SU-DHL-6 (cell line): ENCODE measurements at regions not wholly inside any gene's neighbourhood (a gene's known extent, or its start where the extent isn't known, plus 50 kb on each side); places are given as distances from the start of the nearest gene placed in this dataset.

Source experiments
- H2AFZ ChIP-seq: fragments of 200-600 bp; sonication (generic); 2 replicates; pipeline ENCODE4 v1.6.1; 2014; ENCODE audit warnings: low read depth, mild to moderate bottlenecking, moderate library complexity, mixed read lengths, antibody characterized with exemption, low read length; ENCODE audit not compliant: severe bottlenecking
- H3F3A ChIP-seq: fragments of 200-600 bp; shearing (Covaris generic); 2 replicates; pipeline ENCODE4 v1.6.0; 2016; ENCODE audit warnings: antibody characterized with exemption, mild to moderate bottlenecking; ENCODE audit not compliant: insufficient read depth
- H3K27ac ChIP-seq: fragments of 200-600 bp; sonication (generic); 2 replicates; pipeline ENCODE4 v1.5.1; 2016; ENCODE audit warnings: low read depth, mild to moderate bottlenecking, low read length, moderate library complexity, mixed read lengths
- H3K27me3 ChIP-seq: fragments of 200-600 bp; sonication (generic), shearing (Covaris generic); 2 replicates; pipeline ENCODE4 v1.6.0; 2014; ENCODE audit warnings: mild to moderate bottlenecking, low read length
- H3K36me3 ChIP-seq: fragments of 200-600 bp; sonication (generic); 2 replicates; pipeline ENCODE4 v1.6.1; 2014; ENCODE audit warnings: mild to moderate bottlenecking, low read length, mixed read lengths
- H3K4me2 ChIP-seq: fragments of 300-600, 200-600 bp; shearing (Covaris generic), sonication (generic); 2 replicates; pipeline ENCODE4 v1.6.0; 2014; ENCODE audit warnings: low read length, low read depth, mild to moderate bottlenecking; ENCODE audit not compliant: poor library complexity, severe bottlenecking
- H3K4me3 ChIP-seq: fragments of 200-600 bp; sonication (generic); 2 replicates; pipeline ENCODE4 v1.5.1; 2014; ENCODE audit warnings: antibody characterized with exemption, low read length, mild to moderate bottlenecking, mixed read lengths; ENCODE audit not compliant: insufficient read depth, poor library complexity, severe bottlenecking
- H3K79me2 ChIP-seq: fragments of 200-600 bp; sonication (generic); 2 replicates; pipeline ENCODE4 v1.6.1; 2014; ENCODE audit warnings: mild to moderate bottlenecking, low read length, moderate library complexity; ENCODE audit not compliant: insufficient read depth
- H3K9ac ChIP-seq: fragments of 200-600 bp; sonication (generic); 2 replicates; pipeline ENCODE4 v1.7.0; 2014; ENCODE audit warnings: mild to moderate bottlenecking, low read length
- H3K9me2 ChIP-seq: fragments of 200-600 bp; sonication (generic); replicated peaks from 2 replicates; pipeline ENCODE4 v1.6.1; 2014; ENCODE audit warnings: low read length; ENCODE audit not compliant: insufficient read depth
- H3K9me3 ChIP-seq: fragments of 200-600 bp; sonication (generic); 2 replicates; pipeline ENCODE4 v1.6.1; 2014; ENCODE audit warnings: low read length, mixed read lengths; ENCODE audit not compliant: insufficient read depth
- H4K20me1 ChIP-seq: fragments of 200-600 bp; sonication (generic); 2 replicates; pipeline ENCODE4 v1.6.1; 2014; ENCODE audit warnings: low read depth, mild to moderate bottlenecking, antibody characterized with exemption, low read length, moderate library complexity, mixed read lengths
- EZH2phosphoT487 ChIP-seq: fragments of 200-600 bp; sonication (generic), shearing (Covaris generic); conservative IDR thresholded peaks from 2 replicates; pipeline ENCODE4 v1.6.1; 2018; ENCODE audit warnings: mild to moderate bottlenecking, antibody characterized with exemption, low read length, moderate library complexity, mixed read lengths
- TF ChIP-seq, protein P1 (sequence below): fragments of 200-600 bp; sonication (generic); IDR thresholded peaks from one replicate; pipeline ENCODE4 v1.5.1; 2017; ENCODE audit warnings: antibody characterized with exemption, mild to moderate bottlenecking, low read length, moderate library complexity; ENCODE audit not compliant: insufficient read depth, poor library complexity, severe bottlenecking

DNA sequence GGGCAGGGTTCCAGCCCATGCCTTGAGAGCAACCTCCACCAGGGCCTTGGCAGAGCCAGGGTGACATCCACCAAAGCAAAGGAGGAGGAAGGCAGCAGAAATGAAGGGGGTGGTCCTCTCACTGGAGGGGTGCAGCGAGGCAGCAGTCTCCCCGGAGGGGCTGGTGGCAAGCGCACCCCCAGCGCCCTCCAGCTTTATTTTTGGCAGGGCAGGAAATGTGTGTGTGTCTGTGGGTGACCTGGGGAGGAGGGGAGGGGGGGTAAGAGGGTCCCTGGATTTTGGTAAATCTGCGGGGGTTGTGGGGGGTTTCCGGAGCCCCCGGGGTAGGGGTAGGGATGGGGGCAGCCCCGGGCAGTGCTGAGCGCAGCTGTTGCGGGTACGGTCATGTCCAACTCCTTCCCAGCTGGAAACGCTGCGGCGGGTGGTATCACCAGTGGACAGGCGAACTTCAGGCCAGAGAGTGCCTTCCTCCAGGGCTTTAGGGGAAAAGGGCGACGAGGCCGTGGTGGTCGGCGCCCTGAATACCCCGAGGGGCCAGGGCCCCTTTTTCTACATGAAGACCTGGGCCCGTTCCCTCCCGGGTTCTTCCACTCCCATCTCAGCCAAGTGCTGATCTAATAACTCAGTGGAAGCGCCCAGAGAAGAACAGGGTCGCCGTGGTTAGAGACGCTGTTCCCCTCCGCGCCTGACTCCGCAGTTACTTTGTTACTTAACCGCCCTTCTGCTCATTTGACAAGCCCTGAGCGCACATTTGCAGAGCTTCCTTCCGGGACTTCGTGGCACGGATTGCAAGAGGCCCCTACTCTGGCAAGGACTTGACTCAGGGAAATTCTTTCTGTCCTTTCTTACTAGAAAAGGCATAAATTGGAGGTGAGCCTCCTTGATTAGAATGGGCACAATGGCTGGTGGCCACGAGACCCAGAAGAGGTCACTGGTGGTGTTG, 55.2 kb downstream of the FOS start:
- Histone ChIP-seq H3F3A (no peaks in the 10 kb centered on the region), H2AFZ (peak overlapping the region; percentile 35), H3K9me3 (no peaks in the 10 kb centered on the region), H3K9ac (no peak overlapping the region), H3K4me3 (no peak overlapping the region), H3K27me3 (no peaks in the 10 kb centered on the region), H3K27ac (no peak overlapping the region), H3K36me3 (no peaks in the 10 kb centered on the region), H3K9me2 (no peaks in the 10 kb centered on the region), H3K79me2 (no peaks in the 10 kb centered on the region), H4K20me1 (no peaks in the 10 kb centered on the region), H3K4me2 (no peak overlapping the region)
- TF ChIP-seq, protein P1, sequence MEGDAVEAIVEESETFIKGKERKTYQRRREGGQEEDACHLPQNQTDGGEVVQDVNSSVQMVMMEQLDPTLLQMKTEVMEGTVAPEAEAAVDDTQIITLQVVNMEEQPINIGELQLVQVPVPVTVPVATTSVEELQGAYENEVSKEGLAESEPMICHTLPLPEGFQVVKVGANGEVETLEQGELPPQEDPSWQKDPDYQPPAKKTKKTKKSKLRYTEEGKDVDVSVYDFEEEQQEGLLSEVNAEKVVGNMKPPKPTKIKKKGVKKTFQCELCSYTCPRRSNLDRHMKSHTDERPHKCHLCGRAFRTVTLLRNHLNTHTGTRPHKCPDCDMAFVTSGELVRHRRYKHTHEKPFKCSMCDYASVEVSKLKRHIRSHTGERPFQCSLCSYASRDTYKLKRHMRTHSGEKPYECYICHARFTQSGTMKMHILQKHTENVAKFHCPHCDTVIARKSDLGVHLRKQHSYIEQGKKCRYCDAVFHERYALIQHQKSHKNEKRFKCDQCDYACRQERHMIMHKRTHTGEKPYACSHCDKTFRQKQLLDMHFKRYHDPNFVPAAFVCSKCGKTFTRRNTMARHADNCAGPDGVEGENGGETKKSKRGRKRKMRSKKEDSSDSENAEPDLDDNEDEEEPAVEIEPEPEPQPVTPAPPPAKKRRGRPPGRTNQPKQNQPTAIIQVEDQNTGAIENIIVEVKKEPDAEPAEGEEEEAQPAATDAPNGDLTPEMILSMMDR: no peak
- TF ChIP-seq EZH2phosphoT487: no peak

DNA sequence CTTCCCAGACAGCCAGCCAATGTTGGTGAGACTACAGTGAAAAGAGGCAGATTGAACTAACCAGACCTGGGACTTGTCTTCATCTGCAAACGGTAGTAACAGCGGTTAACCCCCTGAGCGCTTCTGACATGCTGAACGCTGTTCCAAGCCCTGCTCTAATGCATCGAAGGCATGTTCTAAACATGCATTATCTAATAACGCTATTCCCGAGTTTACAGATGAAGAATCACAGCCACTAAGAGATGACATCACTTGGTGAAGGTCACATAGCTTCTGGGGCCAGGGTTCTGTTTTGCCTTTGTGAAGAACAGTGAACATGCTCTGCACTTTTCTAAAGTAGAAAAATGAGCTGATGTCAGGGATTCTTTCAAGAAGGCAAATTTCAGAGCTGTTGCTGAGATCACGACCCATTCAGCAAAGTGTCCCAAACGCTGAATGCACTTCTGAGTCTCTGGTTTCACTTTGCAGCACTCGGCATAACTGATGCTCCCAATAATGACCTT, 56.0 kb downstream of the FOS start:
- Histone ChIP-seq H3K9ac (no peak overlapping the region), H3K27me3 (no peaks in the 10 kb centered on the region), H3K4me2 (no peak overlapping the region), H2AFZ (no peak overlapping the region), H3K9me3 (no peaks in the 10 kb centered on the region), H3K79me2 (no peaks in the 10 kb centered on the region), H3K27ac (no peak overlapping the region), H3K36me3 (no peaks in the 10 kb centered on the region), H3F3A (no peaks in the 10 kb centered on the region), H3K9me2 (no peaks in the 10 kb centered on the region), H3K4me3 (no peak overlapping the region), H4K20me1 (no peaks in the 10 kb centered on the region)
- TF ChIP-seq, protein P1: no peak
- no peak for TF ChIP-seq EZH2phosphoT487

DNA sequence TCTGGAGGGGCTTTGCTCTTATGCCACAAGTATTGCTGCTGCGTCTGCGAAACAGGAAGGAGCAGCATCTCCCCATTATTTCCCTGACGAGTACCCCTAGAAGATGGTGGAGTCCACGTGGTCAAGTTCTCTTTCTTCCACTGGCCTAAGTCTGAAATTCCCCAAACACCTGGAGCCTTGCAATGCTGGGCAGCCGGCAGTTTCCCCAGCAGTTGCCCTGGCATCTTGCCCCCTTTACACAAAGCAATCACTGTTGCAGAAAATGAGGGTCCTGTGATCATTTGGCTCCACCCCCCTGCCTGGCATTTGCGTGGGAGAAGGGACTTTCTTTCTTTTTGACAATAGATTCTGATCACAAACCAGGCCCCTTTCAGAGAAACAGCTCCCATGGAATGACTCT, 56.9 kb downstream of the FOS start:
- Histone ChIP-seq H3K4me3 (no peak overlapping the region), H3F3A (no peaks in the 10 kb centered on the region), H3K9me3 (no peaks in the 10 kb centered on the region), H3K79me2 (no peaks in the 10 kb centered on the region), H3K36me3 (no peaks in the 10 kb centered on the region), H2AFZ (no peak overlapping the region), H3K27ac (no peak overlapping the region), H3K9ac (no peak overlapping the region), H3K27me3 (no peaks in the 10 kb centered on the region), H4K20me1 (no peaks in the 10 kb centered on the region), H3K9me2 (no peaks in the 10 kb centered on the region), H3K4me2 (no peak overlapping the region)
- no peak for TF ChIP-seq EZH2phosphoT487
- TF ChIP-seq, protein P1: no peak
